Astrocyte (in vitro differentiated cells and primary cell): ENCODE measurements at regions not wholly inside any gene's neighbourhood (a gene's known extent, or its start where the extent isn't known, plus 50 kb on each side); places are given as distances from the start of the nearest gene placed in this dataset.
A peak's percentile ranks its signal among the peaks of the same experiment; 100 is the strongest.

Experiments used
- DNase-seq: peaks from one replicate; pipeline ENCODE4 v3.0.0-alpha.2; 2010; ENCODE audit warnings: low read depth
- FAIRE-seq: peaks from 2 replicates; lab custom pipeline; 2011; peaks lifted over from hg19 to GRCh38; lab: Jason Lieb, UNC
- H2AFZ ChIP-seq: 2 replicates; pipeline ENCODE4 v1.6.0; 2012; ENCODE audit warnings: low read depth, low read length, inconsistent platforms
- H3K27ac ChIP-seq: 2 replicates; pipeline ENCODE4 v1.5.1; 2011; ENCODE audit warnings: low read depth, low read length, inconsistent platforms
- H3K27me3 ChIP-seq: 2 replicates; pipeline ENCODE4 v1.6.0; 2011; ENCODE audit warnings: low read length, inconsistent platforms; ENCODE audit not compliant: insufficient read depth
- H3K36me3 ChIP-seq: 2 replicates; pipeline ENCODE4 v1.5.1; 2011; ENCODE audit warnings: low read length, inconsistent platforms; ENCODE audit not compliant: insufficient read depth
- H3K4me1 ChIP-seq: 2 replicates; pipeline ENCODE4 v1.5.1; 2011; ENCODE audit warnings: low read length, inconsistent platforms; ENCODE audit not compliant: insufficient read depth
- H3K4me2 ChIP-seq: 2 replicates; pipeline ENCODE4 v1.6.0; 2012; ENCODE audit warnings: low read length, inconsistent platforms
- H3K4me3 ChIP-seq: 2 replicates; pipeline ENCODE4 v1.5.1; 2011; ENCODE audit warnings: low read depth, mild to moderate bottlenecking, low read length, inconsistent platforms; ENCODE audit not compliant: insufficient read depth
- H3K79me2 ChIP-seq: 2 replicates; pipeline ENCODE4 v1.6.0; 2012; ENCODE audit warnings: mild to moderate bottlenecking, low read length, inconsistent platforms; ENCODE audit not compliant: insufficient read depth
- H3K9ac ChIP-seq: 2 replicates; pipeline ENCODE4 v1.6.0; 2012; ENCODE audit warnings: mild to moderate bottlenecking, low read length, inconsistent platforms
- H3K9me3 ChIP-seq: 2 replicates; pipeline ENCODE4 v1.5.1; 2012; ENCODE audit warnings: low read depth, mild to moderate bottlenecking, low read length, inconsistent platforms; ENCODE audit not compliant: insufficient read depth
- H4K20me1 ChIP-seq: 2 replicates; pipeline ENCODE4 v1.6.0; 2012; ENCODE audit warnings: low read length, inconsistent platforms; ENCODE audit not compliant: insufficient read depth
- H3K27ac Mint-ChIP-seq: one replicate; pipeline ENCODE4 v1.8.0; 2021; ENCODE audit warnings: mild to moderate bottlenecking, mixed read lengths; ENCODE audit not compliant: unreplicated experiment
- H3K27me3 Mint-ChIP-seq: one replicate; pipeline ENCODE4 v1.8.0; 2021; ENCODE audit warnings: low read depth, mixed read lengths; ENCODE audit not compliant: unreplicated experiment
- H3K36me3 Mint-ChIP-seq: one replicate; pipeline ENCODE4 v1.8.0; 2021; ENCODE audit warnings: low read depth, mixed read lengths; ENCODE audit not compliant: unreplicated experiment
- H3K4me1 Mint-ChIP-seq: one replicate; pipeline ENCODE4 v1.8.0; 2021; ENCODE audit warnings: low read depth, mixed read lengths; ENCODE audit not compliant: unreplicated experiment
- H3K4me3 Mint-ChIP-seq: one replicate; pipeline ENCODE4 v1.8.0; 2021; ENCODE audit warnings: mild to moderate bottlenecking, moderate library complexity, mixed read lengths; ENCODE audit not compliant: unreplicated experiment
- H3K9me3 Mint-ChIP-seq: one replicate; pipeline ENCODE4 v1.8.0; 2021; ENCODE audit warnings: mild to moderate bottlenecking, mixed read lengths; ENCODE audit not compliant: unreplicated experiment
- EZH2 ChIP-seq: IDR thresholded peaks from 2 replicates; pipeline ENCODE4 v1.6.1; 2012; ENCODE audit warnings: mild to moderate bottlenecking, low read length, inconsistent platforms; ENCODE audit not compliant: insufficient read depth
- TF ChIP-seq, protein P1 (sequence below): IDR thresholded peaks from 2 replicates; pipeline ENCODE4 v1.5.1; 2011; ENCODE audit warnings: low read depth, mild to moderate bottlenecking, inconsistent platforms, low read length, moderate library complexity; ENCODE audit not compliant: insufficient read depth

DNA sequence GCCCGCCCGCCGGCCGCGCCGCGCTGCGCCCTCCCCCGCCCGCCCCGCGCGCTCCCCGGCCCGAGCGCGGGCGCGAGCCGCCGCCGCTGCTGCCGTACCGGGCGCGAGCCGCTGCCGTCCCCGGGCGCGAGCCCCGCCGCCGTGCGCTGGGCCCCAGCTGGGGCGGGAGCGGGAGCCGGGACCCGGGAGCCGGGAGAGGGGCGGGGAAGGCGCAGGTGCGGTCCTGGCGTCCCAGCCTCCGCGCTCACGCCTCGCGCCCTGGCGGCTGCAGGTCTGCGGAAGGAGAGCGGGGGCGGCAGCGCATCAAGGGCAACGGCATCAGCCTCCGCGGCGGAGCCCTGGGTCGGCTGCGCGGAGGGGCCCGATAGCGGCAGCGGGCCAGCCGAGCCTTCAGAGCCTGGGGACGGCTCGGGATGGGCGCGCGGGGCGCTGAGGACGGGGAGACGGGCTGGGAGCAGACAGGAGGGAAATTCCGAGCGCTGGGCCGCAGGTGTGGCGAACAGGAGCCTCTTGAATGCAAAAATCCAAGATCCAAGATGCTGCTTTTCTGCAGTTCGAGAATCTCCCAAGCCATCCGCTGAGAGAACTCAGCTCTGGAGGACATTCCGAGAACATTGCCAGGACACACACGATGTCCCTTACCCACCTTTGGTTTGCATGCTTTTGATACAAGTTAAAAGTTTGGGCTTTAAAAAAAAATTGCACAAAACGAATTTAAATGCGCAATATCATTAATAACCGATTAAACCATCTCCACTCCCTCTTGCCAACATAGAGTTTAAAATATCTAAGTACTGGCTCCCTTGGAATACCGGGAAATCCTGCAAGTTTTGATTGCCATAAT is 251.1 kb downstream of the TJP1 start:
- Histone ChIP-seq H3K27ac (no peak overlapping the region), H3K36me3 (no peaks in the 10 kb centered on the region), H3K9ac (no peak overlapping the region), H3K79me2 (no peaks in the 10 kb centered on the region), H3K9me3 (no peaks in the 10 kb centered on the region), H4K20me1 (peaks cover 6% of the 10 kb centered on the region), H3K4me3 (peak overlapping the region; percentile 28), H3K27me3 (peaks cover 66% of the 10 kb centered on the region), H3K4me1 (peaks cover 5% of the 10 kb centered on the region), H3K4me2 (peak overlapping the region; percentile 79), H2AFZ (peak overlapping the region; percentile 47)
- H3K36me3 Mint-ChIP-seq, result no peaks in the 10 kb centered on the region
- peaks cover 27% of the 10 kb centered on the region for H3K27me3 Mint-ChIP-seq
- peak overlapping the region; percentile 84 for H3K4me3 Mint-ChIP-seq
- TF ChIP-seq, protein P1, sequence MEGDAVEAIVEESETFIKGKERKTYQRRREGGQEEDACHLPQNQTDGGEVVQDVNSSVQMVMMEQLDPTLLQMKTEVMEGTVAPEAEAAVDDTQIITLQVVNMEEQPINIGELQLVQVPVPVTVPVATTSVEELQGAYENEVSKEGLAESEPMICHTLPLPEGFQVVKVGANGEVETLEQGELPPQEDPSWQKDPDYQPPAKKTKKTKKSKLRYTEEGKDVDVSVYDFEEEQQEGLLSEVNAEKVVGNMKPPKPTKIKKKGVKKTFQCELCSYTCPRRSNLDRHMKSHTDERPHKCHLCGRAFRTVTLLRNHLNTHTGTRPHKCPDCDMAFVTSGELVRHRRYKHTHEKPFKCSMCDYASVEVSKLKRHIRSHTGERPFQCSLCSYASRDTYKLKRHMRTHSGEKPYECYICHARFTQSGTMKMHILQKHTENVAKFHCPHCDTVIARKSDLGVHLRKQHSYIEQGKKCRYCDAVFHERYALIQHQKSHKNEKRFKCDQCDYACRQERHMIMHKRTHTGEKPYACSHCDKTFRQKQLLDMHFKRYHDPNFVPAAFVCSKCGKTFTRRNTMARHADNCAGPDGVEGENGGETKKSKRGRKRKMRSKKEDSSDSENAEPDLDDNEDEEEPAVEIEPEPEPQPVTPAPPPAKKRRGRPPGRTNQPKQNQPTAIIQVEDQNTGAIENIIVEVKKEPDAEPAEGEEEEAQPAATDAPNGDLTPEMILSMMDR, result no peak
- TF ChIP-seq EZH2, result peak; percentile 52
- no peak overlapping the region for H3K27ac Mint-ChIP-seq
- no peaks in the 10 kb centered on the region for H3K4me1 Mint-ChIP-seq
- FAIRE-seq (no peak), DNase-seq (peak; percentile 12)
- peaks cover 2% of the 10 kb centered on the region for H3K9me3 Mint-ChIP-seq

DNA sequence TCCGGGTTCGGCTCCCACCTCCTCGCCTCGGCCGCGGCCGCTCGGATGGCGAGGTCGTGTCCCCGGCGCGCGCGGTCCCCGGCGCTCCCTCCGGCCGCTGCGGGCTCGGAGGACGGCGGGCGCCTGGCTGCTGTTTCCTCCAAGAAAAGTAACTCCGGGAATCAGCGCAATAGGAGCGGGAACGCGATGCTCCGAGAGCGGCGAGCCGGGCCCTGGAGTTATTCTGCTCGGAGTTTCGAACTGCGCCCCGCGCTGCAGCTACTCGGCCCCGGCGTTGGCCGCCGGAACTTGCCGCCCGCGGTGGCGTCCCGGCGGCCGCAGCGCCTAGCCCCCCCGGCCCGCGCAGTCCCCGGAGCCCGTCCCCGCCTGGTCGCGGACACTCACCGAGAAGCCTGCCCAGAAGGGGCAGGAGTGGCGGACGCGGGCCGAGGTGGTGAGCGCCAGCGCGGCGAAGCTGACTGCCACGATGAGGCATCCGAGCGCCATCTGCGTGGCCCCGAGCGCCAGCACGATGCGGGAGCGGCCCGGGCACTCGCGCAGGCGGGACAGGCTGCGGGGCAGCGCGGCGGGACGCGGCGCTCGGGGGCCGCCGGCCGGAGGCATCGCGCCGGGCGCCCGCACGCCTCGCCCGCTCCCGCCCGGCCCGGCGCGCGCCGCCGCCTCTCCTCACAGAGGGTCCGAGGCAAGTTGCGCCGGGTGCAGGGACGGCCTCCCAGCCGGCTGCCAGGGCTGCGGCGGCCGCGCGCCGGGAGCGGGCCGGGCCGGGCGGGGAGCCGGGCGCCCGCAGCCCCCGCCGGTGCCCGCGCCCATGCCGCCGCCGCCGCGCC is 251.9 kb downstream of the TJP1 start:
- no peak for FAIRE-seq
- no peak overlapping the region for H3K4me3 Mint-ChIP-seq

More for the DNA sequence above, 251.9 kb downstream of the TJP1 start:
- peaks cover 63% of the 10 kb centered on the region for H3K27me3 ChIP-seq
- DNase-seq, result no peak
- H4K20me1 ChIP-seq, result peaks cover 6% of the 10 kb centered on the region
- peaks cover 2% of the 10 kb centered on the region for H3K9me3 Mint-ChIP-seq
- H3K27ac Mint-ChIP-seq, result no peak overlapping the region
- TF ChIP-seq, protein P1, result no peak
- TF ChIP-seq EZH2, result peak; percentile 70
- H3K36me3 ChIP-seq, result no peaks in the 10 kb centered on the region
- no peak overlapping the region for H3K27ac ChIP-seq
- H3K4me1 ChIP-seq, result peaks cover 5% of the 10 kb centered on the region
- peak overlapping the region; percentile 60 for H2AFZ ChIP-seq
- no peaks in the 10 kb centered on the region for H3K9me3 ChIP-seq
- no peaks in the 10 kb centered on the region for H3K4me1 Mint-ChIP-seq
- H3K27me3 Mint-ChIP-seq, result peaks cover 24% of the 10 kb centered on the region
- H3K36me3 Mint-ChIP-seq, result no peaks in the 10 kb centered on the region
- peak overlapping the region; percentile 86 for H3K4me2 ChIP-seq
- H3K4me3 ChIP-seq, result peak overlapping the region; percentile 28
- H3K79me2 ChIP-seq, result no peaks in the 10 kb centered on the region
- no peak overlapping the region for H3K9ac ChIP-seq
